ENCODE measurements at regions not wholly inside any gene's neighbourhood (a gene's known extent, or its start where the extent isn't known, plus 50 kb on each side); places are given as distances from the start of the nearest gene placed in this dataset.

- DNase-seq (no peak), ATAC-seq (ENCODE audit: low read depth in 2 of 2) (no peak)
- H3K27ac Mint-ChIP-seq = no peak overlapping the region
- H3K9me3 Mint-ChIP-seq = peaks cover 0 to 1% (median 0%) of the 10 kb centered on the region in 7 donors
- H3K4me3 Mint-ChIP-seq = no peak overlapping the region
- no peaks in the 10 kb centered on the region for H3K36me3 Mint-ChIP-seq
- no peaks in the 10 kb centered on the region for H3K4me1 Mint-ChIP-seq
- no peaks in the 10 kb centered on the region for H3K27me3 Mint-ChIP-seq
These were observed 773.2 kb upstream of the SLC10A2 start for GRCh38 chr13:103839460-103839859.

DNA sequence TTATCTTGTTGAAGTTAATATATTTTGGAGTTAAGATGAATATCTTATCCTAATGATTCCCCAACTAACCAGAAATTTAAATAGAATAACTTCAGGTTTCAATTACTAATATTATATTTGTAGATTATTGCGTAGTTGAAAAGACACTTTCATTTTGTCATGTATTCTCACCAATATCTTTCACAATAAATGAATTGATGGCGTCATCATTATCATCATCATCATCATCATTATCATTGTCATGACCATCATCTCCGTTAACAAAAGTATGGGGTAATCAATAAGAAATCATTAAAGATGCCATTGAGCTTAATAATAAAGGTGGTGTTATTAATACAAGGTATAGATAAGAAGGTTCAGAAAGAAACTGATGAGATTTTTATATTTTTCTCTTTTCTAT lies 768.8 kb upstream of the SLC10A2 start:
- no peaks in the 10 kb centered on the region for H3K27me3 Mint-ChIP-seq
- H3K4me1 Mint-ChIP-seq = no peaks in the 10 kb centered on the region
- no peak for DNase-seq
- H3K27ac Mint-ChIP-seq = no peak overlapping the region
- no peak overlapping the region for H3K4me3 Mint-ChIP-seq
- H3K36me3 Mint-ChIP-seq = no peaks in the 10 kb centered on the region
- ATAC-seq (ENCODE audit: low read depth in 2 of 2) = no peak
- H3K9me3 Mint-ChIP-seq = peaks cover 6 to 14% (median 10%) of the 10 kb centered on the region in 7 donors

DNA sequence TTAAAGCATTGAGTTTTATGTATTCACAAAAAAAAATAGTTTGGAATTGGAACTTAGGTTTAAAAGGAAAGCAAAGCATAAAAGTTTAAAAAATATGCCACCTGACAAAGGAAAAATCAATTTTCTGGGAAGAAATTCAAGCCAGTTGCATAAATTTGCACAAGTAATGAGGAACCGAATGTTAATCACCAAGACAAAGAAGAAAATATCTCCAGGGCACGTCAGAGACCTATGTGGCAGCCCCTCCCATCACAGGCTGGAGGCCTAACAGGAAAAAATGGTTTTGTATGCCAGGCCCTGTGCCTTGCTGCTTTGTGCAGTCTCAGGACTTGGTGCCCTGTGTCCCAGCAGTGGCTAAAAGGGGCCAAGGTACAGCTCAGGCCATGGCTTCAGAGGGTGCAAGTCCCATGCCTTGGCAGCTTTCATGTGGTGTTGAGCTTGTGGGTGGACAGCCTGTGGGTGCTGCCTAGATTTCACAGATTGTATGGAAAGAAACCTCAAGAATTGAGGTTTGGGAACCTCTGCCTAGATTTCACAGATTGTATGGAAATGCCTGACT lies 767.2 kb upstream of the SLC10A2 start:
- H3K9me3 Mint-ChIP-seq = peaks cover 6 to 14% (median 10%) of the 10 kb centered on the region in 7 donors
- H3K4me1 Mint-ChIP-seq = no peaks in the 10 kb centered on the region
- H3K4me3 Mint-ChIP-seq = no peak overlapping the region
- H3K36me3 Mint-ChIP-seq = no peaks in the 10 kb centered on the region
- no peak overlapping the region for H3K27ac Mint-ChIP-seq
- no peaks in the 10 kb centered on the region for H3K27me3 Mint-ChIP-seq
- DNase-seq = no peak
- no peak for ATAC-seq (ENCODE audit: low read depth in 2 of 2)

DNA sequence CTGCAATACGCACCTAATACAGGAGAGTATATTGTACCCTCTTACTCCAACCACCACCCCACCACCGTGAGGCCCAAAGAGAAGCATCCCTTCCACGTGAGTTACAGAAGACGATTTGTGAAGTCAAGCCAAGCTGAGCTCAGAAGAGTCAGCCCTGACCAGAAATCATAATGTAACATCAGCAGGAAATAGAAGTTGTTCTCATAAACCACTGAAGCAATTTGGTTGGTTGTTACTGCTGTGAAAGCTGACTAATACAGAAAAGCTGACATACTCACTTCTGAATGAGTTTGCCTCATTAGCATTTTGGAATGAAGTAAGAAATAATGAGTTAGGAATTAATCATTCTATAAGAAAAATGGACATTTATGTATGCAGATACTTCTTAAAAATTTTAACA lies 749.4 kb upstream of the SLC10A2 start:
- Mint-ChIP-seq H3K27ac (no peak overlapping the region), H3K9me3 (peaks cover 0 to 20% (median 6%) of the 10 kb centered on the region in 7 donors), H3K36me3 (no peaks in the 10 kb centered on the region), H3K4me1 (no peaks in the 10 kb centered on the region), H3K4me3 (no peak overlapping the region), H3K27me3 (no peaks in the 10 kb centered on the region)
- ATAC-seq (ENCODE audit: low read depth in 2 of 2) = no peak
- DNase-seq = no peak

DNA sequence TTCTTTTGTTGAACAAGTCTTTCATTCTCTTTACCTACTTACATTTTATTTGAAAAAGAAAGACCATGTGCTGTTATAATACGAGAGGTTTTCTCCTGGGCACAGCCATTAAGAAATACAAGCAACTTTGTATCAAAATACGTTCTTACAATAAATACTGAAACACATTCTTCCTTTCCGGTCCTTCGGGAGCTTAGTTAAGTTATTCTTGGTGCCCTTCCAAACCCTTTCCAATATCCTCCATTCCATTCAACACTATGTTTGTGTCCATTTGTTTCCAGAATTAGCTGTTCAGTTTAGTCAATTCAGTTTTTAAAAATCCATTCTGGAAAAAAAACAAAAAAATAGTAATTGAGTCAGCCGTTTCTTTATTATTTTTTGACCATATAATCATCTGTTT lies 746.8 kb upstream of the SLC10A2 start:
- ATAC-seq (ENCODE audit: low read depth in 2 of 2) = no peak
- Mint-ChIP-seq H3K4me1 (no peaks in the 10 kb centered on the region), H3K4me3 (no peak overlapping the region), H3K27ac (no peak overlapping the region), H3K36me3 (no peaks in the 10 kb centered on the region), H3K27me3 (no peaks in the 10 kb centered on the region), H3K9me3 (peaks cover 0 to 19% (median 3%) of the 10 kb centered on the region in 7 donors)
- no peak for DNase-seq

- H3K4me1 Mint-ChIP-seq = no peaks in the 10 kb centered on the region
- no peak overlapping the region for H3K27ac Mint-ChIP-seq
- no peak for ATAC-seq (ENCODE audit: low read depth in 2 of 2)
- no peak overlapping the region for H3K4me3 Mint-ChIP-seq
- H3K36me3 Mint-ChIP-seq = no peaks in the 10 kb centered on the region
- H3K27me3 Mint-ChIP-seq = no peaks in the 10 kb centered on the region
- DNase-seq = no peak
- H3K9me3 Mint-ChIP-seq = peaks cover 0 to 15% (median 3%) of the 10 kb centered on the region in 7 donors
These were observed 746.3 kb upstream of the SLC10A2 start for GRCh38 chr13:103812558-103812957.

- no peak for DNase-seq
- Mint-ChIP-seq H3K27me3 (no peaks in the 10 kb centered on the region), H3K9me3 (peaks cover 0 to 13% (median 2%) of the 10 kb centered on the region in 7 donors), H3K36me3 (no peaks in the 10 kb centered on the region), H3K27ac (no peak overlapping the region), H3K4me1 (no peaks in the 10 kb centered on the region), H3K4me3 (no peak overlapping the region)
- ATAC-seq (ENCODE audit: low read depth in 2 of 2) = no peak
These were observed 743.8 kb upstream of the SLC10A2 start for GRCh38 chr13:103810026-103810425.

GRCh38 chr13:103805771-103806170 lies 739.6 kb upstream of the SLC10A2 start:
- no peaks in the 10 kb centered on the region for H3K36me3 Mint-ChIP-seq
- no peak overlapping the region for H3K4me3 Mint-ChIP-seq
- no peaks in the 10 kb centered on the region for H3K27me3 Mint-ChIP-seq
- H3K9me3 Mint-ChIP-seq = peaks cover 0 to 2% (median 0%) of the 10 kb centered on the region in 7 donors
- DNase-seq = no peak
- no peak overlapping the region for H3K27ac Mint-ChIP-seq
- no peak for ATAC-seq (ENCODE audit: low read depth in 2 of 2)
- H3K4me1 Mint-ChIP-seq = no peaks in the 10 kb centered on the region

- peaks cover 0 to 2% (median 0%) of the 10 kb centered on the region in 7 donors for H3K9me3 Mint-ChIP-seq
- H3K36me3 Mint-ChIP-seq = no peaks in the 10 kb centered on the region
- no peak for ATAC-seq (ENCODE audit: low read depth in 2 of 2)
- H3K27ac Mint-ChIP-seq = no peak overlapping the region
- DNase-seq = no peak
- no peak overlapping the region for H3K4me3 Mint-ChIP-seq
- no peaks in the 10 kb centered on the region for H3K4me1 Mint-ChIP-seq
- H3K27me3 Mint-ChIP-seq = no peaks in the 10 kb centered on the region
These were observed 737.1 kb upstream of the SLC10A2 start for GRCh38 chr13:103803349-103803748.

GRCh38 chr13:103799028-103799427 lies 732.8 kb upstream of the SLC10A2 start:
- Mint-ChIP-seq H3K9me3 (peaks cover 0 to 5% (median 0%) of the 10 kb centered on the region in 7 donors), H3K4me1 (no peaks in the 10 kb centered on the region), H3K36me3 (no peaks in the 10 kb centered on the region), H3K4me3 (no peak overlapping the region), H3K27me3 (no peaks in the 10 kb centered on the region), H3K27ac (no peak overlapping the region)
- DNase-seq (no peak), ATAC-seq (ENCODE audit: low read depth in 2 of 2) (no peak)

DNA sequence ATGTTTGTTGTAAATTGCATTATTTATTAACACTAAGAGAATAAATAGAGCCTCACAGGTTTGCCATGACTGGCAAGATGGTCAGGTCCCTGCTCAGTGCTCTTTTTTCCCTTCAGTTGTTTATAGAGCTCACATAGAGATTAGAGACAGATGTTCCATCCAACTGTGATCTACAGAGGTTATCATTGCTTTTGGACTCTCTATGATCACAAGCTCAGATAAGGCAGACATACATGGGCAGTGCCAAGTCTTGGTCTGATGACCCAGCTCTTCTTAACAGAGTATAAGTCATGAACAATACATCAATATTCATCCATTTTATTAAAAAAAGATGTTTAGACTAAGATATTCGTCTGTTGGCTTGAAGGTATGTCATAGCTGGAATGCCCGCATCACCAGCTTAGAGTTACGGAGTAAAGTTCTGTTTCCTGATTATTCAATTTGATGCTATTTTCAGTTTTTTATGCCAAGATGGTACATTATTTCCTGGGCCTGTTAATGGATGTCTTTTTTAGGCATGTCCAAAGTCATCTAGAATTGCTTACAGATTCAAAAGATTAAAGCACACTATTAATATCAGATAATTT lies 729.8 kb upstream of the SLC10A2 start:
- H3K36me3 Mint-ChIP-seq = no peaks in the 10 kb centered on the region
- peaks cover 0 to 5% (median 0%) of the 10 kb centered on the region in 7 donors for H3K9me3 Mint-ChIP-seq
- no peak overlapping the region for H3K27ac Mint-ChIP-seq
- ATAC-seq (ENCODE audit: low read depth in 2 of 2) (no peak), DNase-seq (no peak)
- H3K4me3 Mint-ChIP-seq = no peak overlapping the region
- no peaks in the 10 kb centered on the region for H3K27me3 Mint-ChIP-seq
- H3K4me1 Mint-ChIP-seq = no peaks in the 10 kb centered on the region

GRCh38 chr13:103794526-103794925 lies 728.3 kb upstream of the SLC10A2 start:
- ATAC-seq (ENCODE audit: low read depth in 2 of 2) (no peak), DNase-seq (no peak)
- no peak overlapping the region for H3K4me3 Mint-ChIP-seq
- H3K27me3 Mint-ChIP-seq = no peaks in the 10 kb centered on the region
- no peaks in the 10 kb centered on the region for H3K36me3 Mint-ChIP-seq
- no peaks in the 10 kb centered on the region for H3K4me1 Mint-ChIP-seq
- H3K27ac Mint-ChIP-seq = no peak overlapping the region
- H3K9me3 Mint-ChIP-seq = peaks cover 0 to 5% (median 0%) of the 10 kb centered on the region in 7 donors

DNA sequence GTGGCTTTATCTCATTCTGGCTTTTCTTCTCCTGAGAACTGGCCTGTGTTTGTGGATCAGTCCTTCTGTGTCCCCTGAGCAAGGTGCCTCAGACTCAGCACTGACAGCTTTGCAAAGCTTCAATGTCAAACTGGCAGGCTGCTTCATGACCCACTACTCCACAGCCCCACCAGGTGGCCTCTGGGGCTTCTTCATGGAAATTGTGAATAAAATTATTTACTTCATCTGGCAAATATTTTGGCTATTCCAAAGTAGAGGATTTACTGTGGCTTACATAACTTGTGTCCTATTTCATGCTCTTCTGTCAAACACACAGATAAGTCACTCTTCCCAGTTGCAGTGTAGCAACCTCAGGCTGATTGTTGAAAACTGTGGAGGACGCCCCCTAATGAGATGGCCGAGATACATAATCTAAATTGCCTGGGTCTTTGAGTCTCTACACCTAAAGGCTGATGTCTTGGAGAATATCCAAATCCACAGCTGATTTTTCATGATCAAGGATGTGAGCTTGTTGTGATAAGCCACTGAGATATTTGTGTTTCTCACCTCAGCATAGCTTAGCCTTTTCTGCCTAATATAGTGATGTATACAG lies 721.9 kb upstream of the SLC10A2 start:
- H3K27ac Mint-ChIP-seq = no peak overlapping the region

GRCh38 chr13:103772576-103772975 lies 706.4 kb upstream of the SLC10A2 start:
- H3K27ac Mint-ChIP-seq = no peak overlapping the region
- ATAC-seq (ENCODE audit: low read depth in 2 of 2) (no peak), DNase-seq (no peak)
- H3K36me3 Mint-ChIP-seq = no peaks in the 10 kb centered on the region
- no peaks in the 10 kb centered on the region for H3K27me3 Mint-ChIP-seq
- no peak overlapping the region for H3K4me3 Mint-ChIP-seq
- H3K4me1 Mint-ChIP-seq = no peaks in the 10 kb centered on the region
- peaks cover 0 to 8% (median 6%) of the 10 kb centered on the region in 7 donors for H3K9me3 Mint-ChIP-seq

More for the DNA sequence above, 721.9 kb upstream of the SLC10A2 start:
- H3K36me3 Mint-ChIP-seq = no peaks in the 10 kb centered on the region
- H3K9me3 Mint-ChIP-seq = peaks cover 0 to 8% (median 0%) of the 10 kb centered on the region in 7 donors
- no peak overlapping the region for H3K4me3 Mint-ChIP-seq
- ATAC-seq (ENCODE audit: low read depth in 2 of 2) = no peak
- DNase-seq = no peak
- no peaks in the 10 kb centered on the region for H3K27me3 Mint-ChIP-seq
- H3K4me1 Mint-ChIP-seq = no peaks in the 10 kb centered on the region

Measured in naive B cell (primary cell).